MM.1S (cell line): ENCODE measurements at regions not wholly inside any gene's neighbourhood (a gene's known extent, or its start where the extent isn't known, plus 50 kb on each side); places are given as distances from the start of the nearest gene placed in this dataset.

ENCODE experiments used
- DNase-seq: peaks from one replicate; pipeline ENCODE4 v3.0.0-alpha.2; 2015
- H2AFZ ChIP-seq: fragments of 300-600 bp; sonication (generic); 2 replicates; pipeline ENCODE4 v1.6.0; 2016; ENCODE audit warnings: antibody characterized with exemption, low read length
- H3F3A ChIP-seq: fragments of 300-600 bp; sonication (generic); 2 replicates; pipeline ENCODE4 v1.6.1; 2016; ENCODE audit warnings: mild to moderate bottlenecking, antibody characterized with exemption, low read length, moderate library complexity, mixed read lengths; ENCODE audit not compliant: insufficient read depth
- H3K27ac ChIP-seq: fragments of 300-600 bp; sonication (generic); 2 replicates; pipeline ENCODE4 v1.5.1; 2016; ENCODE audit warnings: mild to moderate bottlenecking, low read length
- H3K27me3 ChIP-seq: fragments of 300-600 bp; sonication (generic); replicated peaks from 2 replicates; pipeline ENCODE4 v1.6.0; 2016; ENCODE audit warnings: low read length; ENCODE audit not compliant: insufficient read depth
- H3K36me3 ChIP-seq: fragments of 300-600 bp; sonication (generic); replicated peaks from 2 replicates; pipeline ENCODE4 v1.6.1; 2016; ENCODE audit warnings: mild to moderate bottlenecking, low read length, mixed read lengths; ENCODE audit not compliant: insufficient read depth
- H3K4me1 ChIP-seq: fragments of 300-600 bp; sonication (generic); 2 replicates; pipeline ENCODE4 v1.6.1; 2016; ENCODE audit warnings: low read length, mixed read lengths
- H3K4me2 ChIP-seq: fragments of 300-600 bp; sonication (generic); 2 replicates; pipeline ENCODE4 v1.6.0; 2016; ENCODE audit warnings: low read depth, low read length
- H3K4me3 ChIP-seq: fragments of 300-600 bp; sonication (generic); 2 replicates; pipeline ENCODE4 v1.5.1; 2016; ENCODE audit warnings: low read length, mixed read lengths
- H3K79me2 ChIP-seq: fragments of 300-600 bp; sonication (generic); 2 replicates; pipeline ENCODE4 v1.6.1; 2016; ENCODE audit warnings: mixed run types, low read length, mixed read lengths
- H3K9ac ChIP-seq: fragments of 300-600 bp; sonication (generic); 2 replicates; pipeline ENCODE4 v1.6.1; 2016; ENCODE audit warnings: low read length, mixed read lengths
- H3K9me2 ChIP-seq: fragments of 300-600 bp; sonication (generic); replicated peaks from 2 replicates; pipeline ENCODE4 v1.6.1; 2016; ENCODE audit warnings: mild to moderate bottlenecking, low read length, mixed read lengths; ENCODE audit not compliant: insufficient read depth
- H3K9me3 ChIP-seq: fragments of 300-600 bp; sonication (generic); replicated peaks from 2 replicates; pipeline ENCODE4 v1.6.1; 2016; ENCODE audit warnings: mild to moderate bottlenecking, low read length, mixed read lengths; ENCODE audit not compliant: insufficient read depth
- H4K20me1 ChIP-seq: fragments of 300-600 bp; sonication (generic); 2 replicates; pipeline ENCODE4 v1.6.1; 2016; ENCODE audit warnings: mild to moderate bottlenecking, low read length, moderate library complexity, mixed read lengths; ENCODE audit not compliant: insufficient read depth
- EZH2 ChIP-seq: fragments of 300-600 bp; sonication (generic); optimal IDR thresholded peaks from 2 replicates; pipeline ENCODE3; 2017; ENCODE audit warnings: low read depth, mild to moderate bottlenecking, antibody characterized with exemption, low read length, mixed read lengths
- EZH2phosphoT487 ChIP-seq: fragments of 300-600 bp; sonication (generic); IDR thresholded peaks from 2 replicates; pipeline ENCODE4 v1.6.1; 2018; ENCODE audit warnings: antibody characterized with exemption, low read length
- TF ChIP-seq, protein P1 (sequence below): fragments of 300-600 bp; sonication (generic); IDR thresholded peaks from 2 replicates; pipeline ENCODE4 v1.5.1; 2016; ENCODE audit warnings: antibody characterized with exemption, low read length, mixed read lengths

DNA sequence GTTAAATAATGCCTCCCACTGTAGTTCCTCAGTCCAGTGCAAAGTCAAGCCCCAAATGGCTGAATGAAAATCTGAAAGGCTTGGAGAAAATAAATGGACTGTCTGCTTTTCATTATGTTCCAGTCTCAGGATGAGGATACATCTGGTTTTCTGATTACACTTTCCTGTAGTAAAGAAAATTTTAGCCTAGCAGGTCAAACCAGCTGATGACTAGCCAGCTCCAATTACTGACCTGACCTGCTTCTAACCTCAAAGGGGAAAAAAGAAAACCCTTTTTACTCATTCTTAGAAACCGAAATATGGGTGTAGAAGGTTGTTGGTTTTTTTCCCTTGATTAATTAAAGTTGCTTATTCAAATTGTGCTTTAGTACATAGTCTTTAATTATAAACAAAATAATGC, 418.4 kb downstream of the EFNB2 start:
- Histone ChIP-seq H3F3A (no peaks in the 10 kb centered on the region), H4K20me1 (no peaks in the 10 kb centered on the region), H3K4me2 (no peak overlapping the region), H3K36me3 (no peaks in the 10 kb centered on the region), H2AFZ (no peak overlapping the region), H3K9me2 (no peaks in the 10 kb centered on the region), H3K27ac (no peak overlapping the region), H3K27me3 (no peaks in the 10 kb centered on the region), H3K4me3 (no peak overlapping the region), H3K9me3 (no peaks in the 10 kb centered on the region), H3K79me2 (no peaks in the 10 kb centered on the region), H3K9ac (no peak overlapping the region), H3K4me1 (no peaks in the 10 kb centered on the region)
- TF ChIP-seq EZH2phosphoT487 (no peak), EZH2 (no peak)
- TF ChIP-seq, protein P1, sequence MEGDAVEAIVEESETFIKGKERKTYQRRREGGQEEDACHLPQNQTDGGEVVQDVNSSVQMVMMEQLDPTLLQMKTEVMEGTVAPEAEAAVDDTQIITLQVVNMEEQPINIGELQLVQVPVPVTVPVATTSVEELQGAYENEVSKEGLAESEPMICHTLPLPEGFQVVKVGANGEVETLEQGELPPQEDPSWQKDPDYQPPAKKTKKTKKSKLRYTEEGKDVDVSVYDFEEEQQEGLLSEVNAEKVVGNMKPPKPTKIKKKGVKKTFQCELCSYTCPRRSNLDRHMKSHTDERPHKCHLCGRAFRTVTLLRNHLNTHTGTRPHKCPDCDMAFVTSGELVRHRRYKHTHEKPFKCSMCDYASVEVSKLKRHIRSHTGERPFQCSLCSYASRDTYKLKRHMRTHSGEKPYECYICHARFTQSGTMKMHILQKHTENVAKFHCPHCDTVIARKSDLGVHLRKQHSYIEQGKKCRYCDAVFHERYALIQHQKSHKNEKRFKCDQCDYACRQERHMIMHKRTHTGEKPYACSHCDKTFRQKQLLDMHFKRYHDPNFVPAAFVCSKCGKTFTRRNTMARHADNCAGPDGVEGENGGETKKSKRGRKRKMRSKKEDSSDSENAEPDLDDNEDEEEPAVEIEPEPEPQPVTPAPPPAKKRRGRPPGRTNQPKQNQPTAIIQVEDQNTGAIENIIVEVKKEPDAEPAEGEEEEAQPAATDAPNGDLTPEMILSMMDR: no peak
- no peak for DNase-seq

DNA sequence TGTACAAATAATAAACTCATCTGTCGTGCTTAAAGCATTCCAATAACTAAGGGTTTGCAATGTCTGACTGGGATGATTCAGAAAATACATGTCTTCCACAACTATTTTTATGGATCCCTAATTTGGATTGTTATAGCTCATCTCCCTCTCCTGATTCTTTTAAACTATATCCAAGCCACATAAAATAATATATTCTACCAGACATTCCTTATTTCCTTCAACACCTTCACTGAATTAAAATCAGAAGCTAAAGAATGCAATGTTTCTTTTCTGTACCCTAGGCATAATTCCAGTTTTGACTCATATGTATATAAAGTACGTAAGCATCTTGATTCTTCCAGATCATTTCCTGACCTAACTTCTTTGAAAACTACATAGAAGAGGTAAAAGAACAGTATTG, 420.4 kb downstream of the EFNB2 start:
- no peaks in the 10 kb centered on the region for H3K36me3 ChIP-seq
- H3K4me2 ChIP-seq: no peak overlapping the region
- no peak for DNase-seq
- TF ChIP-seq, protein P1: no peak
- no peak for TF ChIP-seq EZH2
- TF ChIP-seq EZH2phosphoT487: no peak
- no peaks in the 10 kb centered on the region for H3F3A ChIP-seq
- H3K27me3 ChIP-seq: no peaks in the 10 kb centered on the region
- H3K27ac ChIP-seq: no peak overlapping the region
- no peaks in the 10 kb centered on the region for H4K20me1 ChIP-seq
- H3K9me3 ChIP-seq: no peaks in the 10 kb centered on the region
- H2AFZ ChIP-seq: no peak overlapping the region
- no peak overlapping the region for H3K4me3 ChIP-seq
- no peak overlapping the region for H3K9ac ChIP-seq
- H3K4me1 ChIP-seq: no peaks in the 10 kb centered on the region
- no peaks in the 10 kb centered on the region for H3K79me2 ChIP-seq
- H3K9me2 ChIP-seq: no peaks in the 10 kb centered on the region

DNA sequence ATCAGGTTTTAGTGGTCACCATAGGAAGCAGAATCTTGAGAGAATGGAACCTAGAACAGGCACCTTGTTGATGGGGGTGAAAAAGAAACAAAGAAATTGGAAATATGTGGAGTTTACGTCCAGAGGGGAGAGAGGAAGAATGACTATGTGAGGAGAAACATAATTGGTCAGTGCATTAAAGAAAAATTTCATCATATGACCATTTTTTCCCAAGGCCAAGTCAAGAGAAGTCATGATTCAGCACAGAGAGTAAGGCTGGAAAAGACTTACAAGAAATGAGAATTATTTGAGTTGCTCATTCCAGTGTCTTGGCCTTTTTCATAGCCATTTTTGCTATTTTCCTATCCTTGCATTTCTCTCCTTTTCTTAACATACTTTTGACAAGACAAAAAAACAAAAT, 421.7 kb downstream of the EFNB2 start:
- Histone ChIP-seq H3K79me2 (no peaks in the 10 kb centered on the region), H3K4me1 (no peaks in the 10 kb centered on the region), H3F3A (no peaks in the 10 kb centered on the region), H3K9me2 (no peaks in the 10 kb centered on the region), H3K27me3 (no peaks in the 10 kb centered on the region), H3K36me3 (no peaks in the 10 kb centered on the region), H3K4me2 (no peak overlapping the region), H3K27ac (no peak overlapping the region), H3K9me3 (no peaks in the 10 kb centered on the region), H2AFZ (no peak overlapping the region), H3K4me3 (no peak overlapping the region), H4K20me1 (no peaks in the 10 kb centered on the region), H3K9ac (no peak overlapping the region)
- DNase-seq: no peak
- TF ChIP-seq, protein P1: no peak

DNA sequence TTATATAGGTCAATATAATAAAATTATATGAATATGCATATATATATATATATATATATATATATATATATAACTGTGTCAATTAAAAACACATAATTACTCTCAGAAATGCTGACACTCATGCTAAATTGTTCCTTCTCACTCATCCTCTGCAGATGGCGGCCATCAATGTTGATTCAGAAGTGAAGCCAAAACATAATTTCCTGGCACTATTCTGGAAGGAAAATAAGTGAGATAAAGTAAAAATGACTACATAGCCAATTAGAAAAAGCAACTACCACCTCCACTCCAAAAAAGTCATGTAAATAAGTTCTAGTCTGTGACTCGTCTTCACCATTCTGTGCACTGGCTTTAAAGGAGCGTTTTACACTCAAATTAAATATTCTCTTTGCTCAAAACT, 423.3 kb downstream of the EFNB2 start:
- no peaks in the 10 kb centered on the region for H3K36me3 ChIP-seq
- no peak for TF ChIP-seq EZH2phosphoT487
- no peak for TF ChIP-seq EZH2
- TF ChIP-seq, protein P1: no peak
- no peak for DNase-seq
- H3K9ac ChIP-seq: no peak overlapping the region
- H3K27me3 ChIP-seq: no peaks in the 10 kb centered on the region
- H3K4me2 ChIP-seq: no peak overlapping the region
- no peaks in the 10 kb centered on the region for H3K9me2 ChIP-seq
- H4K20me1 ChIP-seq: no peaks in the 10 kb centered on the region
- H3K9me3 ChIP-seq: no peaks in the 10 kb centered on the region
- H3K27ac ChIP-seq: no peak overlapping the region
- no peaks in the 10 kb centered on the region for H3K79me2 ChIP-seq
- no peaks in the 10 kb centered on the region for H3K4me1 ChIP-seq
- H2AFZ ChIP-seq: no peak overlapping the region
- H3K4me3 ChIP-seq: no peak overlapping the region
- H3F3A ChIP-seq: no peaks in the 10 kb centered on the region
